ENCODE measurements at regions not wholly inside any gene's neighbourhood (a gene's known extent, or its start where the extent isn't known, plus 50 kb on each side); places are given as distances from the start of the nearest gene placed in this dataset.
"Not testable (repeated sequence)": the region's sequence is repeated elsewhere in the genome, so short reads cannot be mapped to it uniquely, and the experiment has no call there.

GRCh38 chr6:84865372-84865771, 101.0 kb upstream of the TBX18 start:
- not testable (repeated sequence) for DNase-seq

GRCh38 chr6:84862843-84863242, 98.4 kb upstream of the TBX18 start:
- DNase-seq, result no peak

- DNase-seq, result no peak
These were observed 96.5 kb upstream of the TBX18 start for GRCh38 chr6:84860920-84861319.

GRCh38 chr6:84860509-84860908, 96.1 kb upstream of the TBX18 start:
- DNase-seq, result no peak

- no peak for DNase-seq
These were observed 90.5 kb upstream of the TBX18 start for GRCh38 chr6:84854811-84855400.

- no peak for DNase-seq
These were observed 89.5 kb upstream of the TBX18 start for GRCh38 chr6:84853901-84854300.

- DNase-seq, result no peak
These were observed 84.6 kb upstream of the TBX18 start for GRCh38 chr6:84848960-84849359.

- DNase-seq, result no peak
These were observed 83.2 kb upstream of the TBX18 start for GRCh38 chr6:84847390-84848160.

- DNase-seq, result no peak
These were observed 78.2 kb upstream of the TBX18 start for GRCh38 chr6:84842525-84843166.

GRCh38 chr6:84837068-84837866, 72.9 kb upstream of the TBX18 start:
- DNase-seq, result not testable (repeated sequence)

- DNase-seq, result no peak
These were observed 72.0 kb upstream of the TBX18 start for GRCh38 chr6:84836366-84836765.

- no peak for DNase-seq
These were observed 70.9 kb upstream of the TBX18 start for GRCh38 chr6:84835340-84835739.

GRCh38 chr6:84831924-84832323, 67.5 kb upstream of the TBX18 start:
- not testable (repeated sequence) for DNase-seq

- no peak for DNase-seq
These were observed 61.1 kb upstream of the TBX18 start for GRCh38 chr6:84825461-84825860.

GRCh38 chr6:84821314-84821713, 56.9 kb upstream of the TBX18 start:
- not testable (repeated sequence) for DNase-seq

- DNase-seq, result no peak
These were observed 52.3 kb upstream of the TBX18 start for GRCh38 chr6:84816741-84817140.

GRCh38 chr6:84815896-84816735, 51.7 kb upstream of the TBX18 start:
- DNase-seq, result no peak
